Calu3 (cell line): ENCODE measurements at regions not wholly inside any gene's neighbourhood (a gene's known extent, or its start where the extent isn't known, plus 50 kb on each side); places are given as distances from the start of the nearest gene placed in this dataset.
A peak's percentile ranks its signal among the peaks of the same experiment; 100 is the strongest.
"Not testable (repeated sequence)": the region's sequence is repeated elsewhere in the genome, so short reads cannot be mapped to it uniquely, and the experiment has no call there.

Source experiments
- BruUV-seq: library from RNA; stranded (reverse); fragments of 400-500 nt; replicated peaks from 2 replicates; lab custom pipeline; 2021; lab: Mats Ljungman, UMichigan
- CTCF ChIA-PET: fragments of 300-600 bp; sonication (Branson Sonifier 250); formaldehyde crosslinking; loops from one replicate; lab custom pipeline; 2022; ENCODE audit warnings: antibody characterized with exemption; lab: Charles Lee
- DNase-seq: peaks from one replicate; pipeline ENCODE4 v3.0.0; 2022
- H3K27ac Mint-ChIP-seq: one replicate; pipeline ENCODE4 v1.8.0; 2022; ENCODE audit warnings: mixed read lengths; ENCODE audit not compliant: unreplicated experiment
- H3K27me3 Mint-ChIP-seq: one replicate; pipeline ENCODE4 v1.8.0; 2022; ENCODE audit warnings: mixed read lengths; ENCODE audit not compliant: unreplicated experiment
- H3K36me3 Mint-ChIP-seq: one replicate; pipeline ENCODE4 v1.8.0; 2022; ENCODE audit warnings: mild to moderate bottlenecking, moderate library complexity, mixed read lengths; ENCODE audit not compliant: insufficient read depth, unreplicated experiment
- H3K4me1 Mint-ChIP-seq: one replicate; pipeline ENCODE4 v1.8.0; 2022; ENCODE audit warnings: mild to moderate bottlenecking, low read depth, mixed read lengths; ENCODE audit not compliant: unreplicated experiment
- H3K4me3 Mint-ChIP-seq: one replicate; pipeline ENCODE4 v1.8.0; 2022; ENCODE audit warnings: mild to moderate bottlenecking, low read depth, moderate library complexity, mixed read lengths; ENCODE audit not compliant: unreplicated experiment
- H3K9me3 Mint-ChIP-seq: one replicate; pipeline ENCODE4 v1.8.0; 2022; ENCODE audit warnings: low read depth, mixed read lengths; ENCODE audit not compliant: unreplicated experiment
- intact Hi-C: fragments of 100-400 bp; cut with micrococcal nuclease; formaldehyde crosslinking; loops from one replicate; pipeline ENCODE4 v1.10.0; 2022; ENCODE audit not compliant: unreplicated experiment
- TF ChIP-seq, protein P1 (sequence below): fragments of 200-600 bp; IDR thresholded peaks from one replicate; pipeline ENCODE4 v1.8.0; 2022; ENCODE audit warnings: antibody characterized with exemption; ENCODE audit not compliant: unreplicated experiment

DNA sequence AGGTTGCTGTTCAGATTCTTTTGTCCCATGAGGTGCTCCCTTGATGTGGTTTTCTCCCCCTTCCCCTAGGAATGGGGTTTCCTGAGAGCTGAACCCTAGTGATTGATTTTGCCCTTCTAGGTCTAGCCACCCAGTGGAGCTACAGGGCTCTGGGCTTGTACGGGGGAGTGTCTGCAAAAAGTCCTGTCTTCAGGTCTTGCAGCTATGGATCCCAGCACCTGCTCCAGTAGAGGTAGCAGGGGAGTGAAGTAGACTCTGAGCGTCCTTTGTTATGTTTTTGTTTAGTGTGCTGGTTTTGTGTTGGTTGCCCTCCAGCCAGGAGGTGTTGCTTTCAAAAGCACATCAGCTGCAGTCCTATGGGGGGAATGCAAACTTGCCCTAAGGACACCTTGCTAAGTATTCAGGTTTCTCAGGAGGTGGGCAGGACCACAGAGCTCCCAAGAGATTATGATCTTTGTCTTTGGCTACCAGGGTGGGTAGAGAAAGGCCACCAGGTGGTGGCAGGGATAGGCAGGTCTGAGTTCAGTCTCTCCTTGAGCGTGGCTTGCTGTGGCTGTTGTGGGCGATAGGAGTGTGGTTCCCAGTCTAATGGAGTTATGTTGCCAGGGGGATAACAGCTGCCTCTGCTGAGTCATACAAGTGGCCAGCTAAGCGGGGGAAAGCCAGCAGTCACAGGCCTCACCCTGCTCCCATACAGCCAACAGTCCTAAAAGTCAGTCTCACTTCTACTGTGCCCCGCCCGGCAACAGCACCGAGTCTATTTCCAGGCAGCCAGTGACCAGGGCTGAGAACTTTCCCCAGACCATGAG, 92.4 kb upstream of the JCAD start:
- intact Hi-C loops = no loop called here
- H3K4me1 Mint-ChIP-seq = no peaks in the 10 kb centered on the region
- H3K9me3 Mint-ChIP-seq = no peaks in the 10 kb centered on the region
- H3K27ac Mint-ChIP-seq = no peak overlapping the region
- TF ChIP-seq, protein P1, sequence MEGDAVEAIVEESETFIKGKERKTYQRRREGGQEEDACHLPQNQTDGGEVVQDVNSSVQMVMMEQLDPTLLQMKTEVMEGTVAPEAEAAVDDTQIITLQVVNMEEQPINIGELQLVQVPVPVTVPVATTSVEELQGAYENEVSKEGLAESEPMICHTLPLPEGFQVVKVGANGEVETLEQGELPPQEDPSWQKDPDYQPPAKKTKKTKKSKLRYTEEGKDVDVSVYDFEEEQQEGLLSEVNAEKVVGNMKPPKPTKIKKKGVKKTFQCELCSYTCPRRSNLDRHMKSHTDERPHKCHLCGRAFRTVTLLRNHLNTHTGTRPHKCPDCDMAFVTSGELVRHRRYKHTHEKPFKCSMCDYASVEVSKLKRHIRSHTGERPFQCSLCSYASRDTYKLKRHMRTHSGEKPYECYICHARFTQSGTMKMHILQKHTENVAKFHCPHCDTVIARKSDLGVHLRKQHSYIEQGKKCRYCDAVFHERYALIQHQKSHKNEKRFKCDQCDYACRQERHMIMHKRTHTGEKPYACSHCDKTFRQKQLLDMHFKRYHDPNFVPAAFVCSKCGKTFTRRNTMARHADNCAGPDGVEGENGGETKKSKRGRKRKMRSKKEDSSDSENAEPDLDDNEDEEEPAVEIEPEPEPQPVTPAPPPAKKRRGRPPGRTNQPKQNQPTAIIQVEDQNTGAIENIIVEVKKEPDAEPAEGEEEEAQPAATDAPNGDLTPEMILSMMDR = no peak
- H3K36me3 Mint-ChIP-seq = no peaks in the 10 kb centered on the region
- H3K4me3 Mint-ChIP-seq = no peak overlapping the region
- H3K27me3 Mint-ChIP-seq = peaks cover 64% of the 10 kb centered on the region
- DNase-seq = peak; percentile 24
- no TSS peak for BruUV-seq
- CTCF ChIA-PET = interaction anchor here (0.7 to 1.2 kb wide), 3 partner anchors 90 to 676 kb away, joined by 3 to 6 read pairs (median 4); no protein-coding TSS in a partner anchor

DNA sequence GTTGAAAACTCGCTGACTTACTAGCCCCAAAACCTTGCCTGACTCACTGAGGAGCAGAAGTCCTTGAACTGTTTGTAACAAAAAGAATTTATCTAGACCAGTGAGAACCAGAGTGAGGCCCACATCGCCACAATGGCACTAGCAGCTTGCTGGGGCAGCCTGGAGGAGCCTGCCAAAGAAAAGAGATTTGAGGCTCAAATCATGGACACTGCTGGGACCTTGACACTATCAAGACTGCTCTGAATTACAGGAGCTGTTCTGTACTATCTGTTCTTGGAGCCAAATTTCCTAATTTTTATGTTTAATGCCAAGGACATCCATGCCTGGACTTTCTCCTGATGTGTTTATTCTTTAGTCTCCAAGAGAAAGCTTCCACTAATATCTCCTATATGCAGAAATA, 82.0 kb upstream of the JCAD start:
- Mint-ChIP-seq H3K27me3 (peaks cover 57% of the 10 kb centered on the region), H3K4me1 (no peaks in the 10 kb centered on the region), H3K4me3 (no peak overlapping the region), H3K27ac (no peak overlapping the region), H3K9me3 (no peaks in the 10 kb centered on the region), H3K36me3 (no peaks in the 10 kb centered on the region)
- CTCF ChIA-PET = no interaction called here
- intact Hi-C loops = no loop called here
- TF ChIP-seq, protein P1 = no peak
- no peak for DNase-seq
- BruUV-seq = no TSS peak

GRCh38 chr10:30134171-30134945, 75.0 kb upstream of the JCAD start:
- BruUV-seq = no TSS peak
- DNase-seq = no peak
- CTCF ChIA-PET = no interaction called here
- TF ChIP-seq, protein P1 = no peak
- intact Hi-C loops = no loop called here
- Mint-ChIP-seq H3K9me3 (no peaks in the 10 kb centered on the region), H3K36me3 (no peaks in the 10 kb centered on the region), H3K27me3 (peaks cover 42% of the 10 kb centered on the region), H3K27ac (no peak overlapping the region), H3K4me1 (no peaks in the 10 kb centered on the region), H3K4me3 (no peak overlapping the region)

GRCh38 chr10:30133198-30133597, 73.8 kb upstream of the JCAD start:
- no peak overlapping the region for H3K4me3 Mint-ChIP-seq
- no peaks in the 10 kb centered on the region for H3K36me3 Mint-ChIP-seq
- no peaks in the 10 kb centered on the region for H3K4me1 Mint-ChIP-seq
- H3K9me3 Mint-ChIP-seq = no peaks in the 10 kb centered on the region
- H3K27me3 Mint-ChIP-seq = peaks cover 48% of the 10 kb centered on the region
- TF ChIP-seq, protein P1 = no peak
- CTCF ChIA-PET = no interaction called here
- no peak for DNase-seq
- BruUV-seq = no TSS peak
- intact Hi-C loops = no loop called here
- H3K27ac Mint-ChIP-seq = no peak overlapping the region

GRCh38 chr10:30131369-30131768, 72.0 kb upstream of the JCAD start:
- H3K27ac Mint-ChIP-seq = not testable (repeated sequence)

GRCh38 chr10:30129326-30129725, 69.9 kb upstream of the JCAD start:
- BruUV-seq, H3K4me1 Mint-ChIP-seq, DNase-seq, CTCF ChIA-PET, intact Hi-C loops, H3K27ac Mint-ChIP-seq, H3K9me3 Mint-ChIP-seq, H3K4me3 Mint-ChIP-seq, H3K36me3 Mint-ChIP-seq: not testable (repeated sequence)
- peaks cover 87% of the 10 kb centered on the region for H3K27me3 Mint-ChIP-seq

More at GRCh38 chr10:30131369-30131768, 72.0 kb upstream of the JCAD start:
- H3K27me3 Mint-ChIP-seq = peaks cover 66% of the 10 kb centered on the region
- CTCF ChIA-PET, BruUV-seq, H3K9me3 Mint-ChIP-seq, intact Hi-C loops, DNase-seq, H3K4me3 Mint-ChIP-seq, H3K36me3 Mint-ChIP-seq, H3K4me1 Mint-ChIP-seq: not testable (repeated sequence)
